Fibroblast of lung (primary cell): ENCODE measurements at regions not wholly inside any gene's neighbourhood (a gene's known extent, or its start where the extent isn't known, plus 50 kb on each side); places are given as distances from the start of the nearest gene placed in this dataset.

Experiments used
- DNase-seq, 2 donors: peaks; one replicate each; pipeline versions ENCODE4 v3.0.0 to v3.0.0-alpha.2; 2010; ENCODE audit warnings: low read depth in 2 of 2
- H2AFZ ChIP-seq: 2 replicates; pipeline ENCODE4 v1.5.1; 2012; ENCODE audit warnings: low read length, control low read depth, inconsistent platforms
- H3K27ac ChIP-seq: 2 replicates; pipeline ENCODE4 v1.5.1; 2011; ENCODE audit warnings: low read length, control low read depth; ENCODE audit not compliant: insufficient read depth
- H3K27me3 ChIP-seq: 2 replicates; pipeline ENCODE4 v1.5.1; 2011; ENCODE audit warnings: mild to moderate bottlenecking, low read length; ENCODE audit not compliant: control insufficient read depth, insufficient read depth
- H3K36me3 ChIP-seq: 2 replicates; pipeline ENCODE4 v1.5.1; 2011; ENCODE audit warnings: low read length; ENCODE audit not compliant: control insufficient read depth, insufficient read depth
- H3K4me1 ChIP-seq: 2 replicates; pipeline ENCODE4 v1.5.1; 2011; ENCODE audit warnings: low read length; ENCODE audit not compliant: control insufficient read depth, insufficient read depth; ENCODE audit errors: extremely low read depth
- H3K4me2 ChIP-seq: 2 replicates; pipeline ENCODE4 v1.5.1; 2011; ENCODE audit warnings: low read length, control low read depth; ENCODE audit not compliant: insufficient read depth; ENCODE audit errors: extremely low read depth
- H3K4me3 ChIP-seq, 4 experiments: fragments of 200-600 bp in 1 of 4; sonication (generic) in 1 of 4; replicated peaks in 1 of 4; 2 replicates each; pipeline ENCODE4 v1.5.1; 2011 to 2016; ENCODE audit warnings: low read length in 4 of 4, low read depth in 3 of 4, mild to moderate bottlenecking in 3 of 4, control low read depth in 2 of 4, inconsistent platforms in 1 of 4, mixed read lengths in 1 of 4; ENCODE audit not compliant: insufficient read depth in 1 of 4; ENCODE audit errors: control extremely low read depth in 1 of 4
- H3K79me2 ChIP-seq: 2 replicates; pipeline ENCODE4 v1.5.1; 2012; ENCODE audit warnings: mild to moderate bottlenecking, low read length, inconsistent platforms; ENCODE audit not compliant: control insufficient read depth, insufficient read depth
- H3K9ac ChIP-seq: 2 replicates; pipeline ENCODE4 v1.5.1; 2011; ENCODE audit warnings: mild to moderate bottlenecking, low read length, control low read depth; ENCODE audit not compliant: insufficient read depth
- H3K9me3 ChIP-seq: 2 replicates; pipeline ENCODE4 v1.5.1; 2012; ENCODE audit warnings: low read depth, low read length; ENCODE audit not compliant: control insufficient read depth, insufficient read depth
- H4K20me1 ChIP-seq: 2 replicates; pipeline ENCODE4 v1.5.1; 2011; ENCODE audit warnings: low read length; ENCODE audit not compliant: control insufficient read depth, insufficient read depth; ENCODE audit errors: extremely low read depth
- CTCF ChIP-seq, 2 donors: IDR thresholded peaks in 1 of 2; conservative IDR thresholded peaks in 1 of 2; 1 replicate in 1 of 2; 2 replicates in 1 of 2; pipeline ENCODE4 v1.5.1; 2011 to 2012; ENCODE audit warnings: low read length in 2 of 2, control low read depth in 1 of 2, inconsistent platforms in 1 of 2, low read depth in 1 of 2, mild to moderate bottlenecking in 1 of 2
- EZH2 ChIP-seq: IDR thresholded peaks from 2 replicates; pipeline ENCODE4 v1.5.1; 2012; ENCODE audit warnings: low read length, control low read depth, mild to moderate bottlenecking; ENCODE audit errors: missing control alignments

- no peak overlapping the region for H2AFZ ChIP-seq
- TF ChIP-seq CTCF (conservative IDR thresholded peaks at IDR 0.05 in 1 of 2, IDR thresholded peaks at IDR 0.05 in 1 of 2; ENCODE audit: low read depth in 1 of 2, low read length in 2 of 2) (no peak), EZH2 (no peak)
- no peak overlapping the region for H3K4me2 ChIP-seq
- H3K27ac ChIP-seq = no peak overlapping the region
- H3K4me1 ChIP-seq = no peaks in the 10 kb centered on the region
- no peak for DNase-seq
- H4K20me1 ChIP-seq = no peaks in the 10 kb centered on the region
- no peaks in the 10 kb centered on the region for H3K79me2 ChIP-seq
- H3K9ac ChIP-seq = no peak overlapping the region
- H3K36me3 ChIP-seq = no peaks in the 10 kb centered on the region
- H3K9me3 ChIP-seq = no peaks in the 10 kb centered on the region
- no peaks in the 10 kb centered on the region for H3K27me3 ChIP-seq
- no peak overlapping the region for H3K4me3 ChIP-seq
Observed at GRCh38 chr1:82786883-82787282, 986.1 kb downstream of the ADGRL2 start.

GRCh38 chr1:82785268-82785790 is 984.6 kb downstream of the ADGRL2 start:
- Histone ChIP-seq H3K27me3 (no peaks in the 10 kb centered on the region), H3K27ac (no peak overlapping the region), H4K20me1 (no peaks in the 10 kb centered on the region), H3K4me1 (no peaks in the 10 kb centered on the region), H3K36me3 (no peaks in the 10 kb centered on the region), H3K9ac (no peak overlapping the region), H2AFZ (no peak overlapping the region), H3K79me2 (no peaks in the 10 kb centered on the region), H3K4me2 (no peak overlapping the region), H3K9me3 (no peaks in the 10 kb centered on the region), H3K4me3 (no peak overlapping the region)
- TF ChIP-seq CTCF (conservative IDR thresholded peaks at IDR 0.05 in 1 of 2, IDR thresholded peaks at IDR 0.05 in 1 of 2; ENCODE audit: low read depth in 1 of 2, low read length in 2 of 2) (no peak), EZH2 (no peak)
- no peak for DNase-seq

- Histone ChIP-seq H2AFZ (no peak overlapping the region), H3K4me1 (no peaks in the 10 kb centered on the region), H3K27ac (no peak overlapping the region), H3K4me3 (peak overlapping the region in 1 of 4 experiments; percentile 34), H3K4me2 (no peak overlapping the region), H3K79me2 (no peaks in the 10 kb centered on the region), H3K27me3 (no peaks in the 10 kb centered on the region), H4K20me1 (no peaks in the 10 kb centered on the region), H3K9ac (no peak overlapping the region), H3K36me3 (no peaks in the 10 kb centered on the region), H3K9me3 (no peaks in the 10 kb centered on the region)
- TF ChIP-seq EZH2 (no peak), CTCF (conservative IDR thresholded peaks at IDR 0.05 in 1 of 2, IDR thresholded peaks at IDR 0.05 in 1 of 2; ENCODE audit: low read depth in 1 of 2, low read length in 2 of 2) (no peak)
- peak in 1 of 2 donors; percentile 31 for DNase-seq
Observed at GRCh38 chr1:82783044-82783443, 982.3 kb downstream of the ADGRL2 start.
